ENCODE measurements at regions not wholly inside any gene's neighbourhood (a gene's known extent, or its start where the extent isn't known, plus 50 kb on each side); places are given as distances from the start of the nearest gene placed in this dataset.

GRCh38 chr21:38899277-38899947 is 93.7 kb downstream of the ETS2 start:
- CTCF ChIA-PET = no interaction called here
- no peak for ATAC-seq
- Histone ChIP-seq H3K27me3 (ENCODE audit: control insufficient read depth, insufficient read depth, low read length) (no peaks in the 10 kb centered on the region), H3K4me3 (ENCODE audit: low read depth in 2 of 2, low read length in 2 of 2) (no peak overlapping the region), H3K9me3 (ENCODE audit: control insufficient read depth, insufficient read depth, low read depth, low read length) (no peaks in the 10 kb centered on the region), H3K4me1 (ENCODE audit: control insufficient read depth, insufficient read depth, low read length) (no peaks in the 10 kb centered on the region), H3K36me3 (ENCODE audit: control insufficient read depth, insufficient read depth, low read length) (no peaks in the 10 kb centered on the region), H3K27ac (ENCODE audit: low read length) (no peak overlapping the region)
- in situ Hi-C loops (cut with HindIII; ENCODE audit: low pct_unique_long_range_greater_than_20kb, low sequenced_read_pairs) (no loop called here), intact Hi-C loops (cut with micrococcal nuclease; ENCODE audit: unreplicated experiment) (no loop called here)
- no peak for TF ChIP-seq SIN3A (IDR thresholded peaks at IDR 0.05; ENCODE audit: borderline replicate concordance, insufficient read depth, low read depth, low read length)
- no peak for TF ChIP-seq POLR2AphosphoS5 (IDR thresholded peaks at IDR 0.05; ENCODE audit: low read depth, low read length)
- no peak for TF ChIP-seq CTCF (IDR thresholded peaks at IDR 0.05)
- no peak for TF ChIP-seq TCF7L2 (IDR thresholded peaks at IDR 0.05; ENCODE audit: low read depth, low read length)
- TF ChIP-seq REST (IDR thresholded peaks at IDR 0.05; ENCODE audit: insufficient read depth in 1 of 2, low read depth in 2 of 2, low read length in 1 of 2) = no peak
- DNase-seq (ENCODE audit: low read depth, low spot score) = no peak
- BruUV-seq (replicated peaks) = no TSS peak
- POLR2A ChIA-PET = no interaction called here

GRCh38 chr21:38898422-38899096 is 92.8 kb downstream of the ETS2 start:
- H3K9me3 ChIP-seq (ENCODE audit: control insufficient read depth, insufficient read depth, low read depth, low read length) = no peaks in the 10 kb centered on the region
- TF ChIP-seq REST (IDR thresholded peaks at IDR 0.05; ENCODE audit: insufficient read depth in 1 of 2, low read depth in 2 of 2, low read length in 1 of 2) = no peak
- no peak for TF ChIP-seq CTCF (IDR thresholded peaks at IDR 0.05)
- TF ChIP-seq SIN3A (IDR thresholded peaks at IDR 0.05; ENCODE audit: borderline replicate concordance, insufficient read depth, low read depth, low read length) = no peak
- TF ChIP-seq POLR2AphosphoS5 (IDR thresholded peaks at IDR 0.05; ENCODE audit: low read depth, low read length) = no peak
- TF ChIP-seq TCF7L2 (IDR thresholded peaks at IDR 0.05; ENCODE audit: low read depth, low read length) = no peak
- no peak overlapping the region for H3K4me3 ChIP-seq (ENCODE audit: low read depth in 2 of 2, low read length in 2 of 2)
- ATAC-seq (no peak), DNase-seq (ENCODE audit: low read depth, low spot score) (no peak)
- in situ Hi-C loops (cut with HindIII; ENCODE audit: low pct_unique_long_range_greater_than_20kb, low sequenced_read_pairs) (no loop called here), intact Hi-C loops (cut with micrococcal nuclease; ENCODE audit: unreplicated experiment) (no loop called here)
- ChIA-PET POLR2A (no interaction called here), CTCF (no interaction called here)
- no peaks in the 10 kb centered on the region for H3K36me3 ChIP-seq (ENCODE audit: control insufficient read depth, insufficient read depth, low read length)
- BruUV-seq (replicated peaks) = no TSS peak
- no peaks in the 10 kb centered on the region for H3K27me3 ChIP-seq (ENCODE audit: control insufficient read depth, insufficient read depth, low read length)
- H3K27ac ChIP-seq (ENCODE audit: low read length) = no peak overlapping the region
- H3K4me1 ChIP-seq (ENCODE audit: control insufficient read depth, insufficient read depth, low read length) = no peaks in the 10 kb centered on the region
